NCI-H1417 treated with DMSO at 0.1 percent for 48 hours (cell line): ENCODE measurements at regions not wholly inside any gene's neighbourhood (a gene's known extent, or its start where the extent isn't known, plus 50 kb on each side); places are given as distances from the start of the nearest gene placed in this dataset.
"Not testable (repeated sequence)": the region's sequence is repeated elsewhere in the genome, so short reads cannot be mapped to it uniquely, and the experiment has no call there.

Experiments used
- DNase-seq: peaks from one replicate; lab custom pipeline; 2025; lab: John Stamatoyannopoulos, UW

GRCh38 chr11:25758145-25758661, 573.7 kb upstream of the ANO3 start:
- no peak for DNase-seq

- no peak for DNase-seq
These were observed 565.5 kb upstream of the ANO3 start for GRCh38 chr11:25766332-25767015.

GRCh38 chr11:25769287-25769686, 562.6 kb upstream of the ANO3 start:
- no peak for DNase-seq

GRCh38 chr11:25771605-25772004, 560.3 kb upstream of the ANO3 start:
- DNase-seq: no peak

GRCh38 chr11:25775603-25776002, 556.3 kb upstream of the ANO3 start:
- DNase-seq: no peak

GRCh38 chr11:25776238-25776637, 555.7 kb upstream of the ANO3 start:
- no peak for DNase-seq

- no peak for DNase-seq
These were observed 554.6 kb upstream of the ANO3 start for GRCh38 chr11:25777343-25777742.

GRCh38 chr11:25779033-25779432, 552.9 kb upstream of the ANO3 start:
- no peak for DNase-seq

- no peak for DNase-seq
These were observed 544.5 kb upstream of the ANO3 start for GRCh38 chr11:25787416-25787815.

- no peak for DNase-seq
These were observed 541.5 kb upstream of the ANO3 start for GRCh38 chr11:25790396-25790795.

GRCh38 chr11:25793637-25794036, 538.3 kb upstream of the ANO3 start:
- no peak for DNase-seq

GRCh38 chr11:25794804-25795203, 537.1 kb upstream of the ANO3 start:
- DNase-seq: no peak

- DNase-seq: no peak
These were observed 515.5 kb upstream of the ANO3 start for GRCh38 chr11:25816411-25816810.

- no peak for DNase-seq
These were observed 507.2 kb upstream of the ANO3 start for GRCh38 chr11:25824688-25825087.

GRCh38 chr11:25831485-25831884, 500.4 kb upstream of the ANO3 start:
- DNase-seq: not testable (repeated sequence)

GRCh38 chr11:25838918-25839625, 492.9 kb upstream of the ANO3 start:
- DNase-seq: no peak

GRCh38 chr11:25844811-25845210, 487.1 kb upstream of the ANO3 start:
- DNase-seq: no peak

- DNase-seq: no peak
These were observed 476.0 kb upstream of the ANO3 start for GRCh38 chr11:25855916-25856315.

GRCh38 chr11:25859776-25860175, 472.2 kb upstream of the ANO3 start:
- no peak for DNase-seq

- no peak for DNase-seq
These were observed 471.1 kb upstream of the ANO3 start for GRCh38 chr11:25860677-25861450.

- no peak for DNase-seq
These were observed 469.8 kb upstream of the ANO3 start for GRCh38 chr11:25862159-25862558.

GRCh38 chr11:25863986-25864385, 467.9 kb upstream of the ANO3 start:
- no peak for DNase-seq

- DNase-seq: no peak
These were observed 455.4 kb upstream of the ANO3 start for GRCh38 chr11:25876456-25876965.
